ENCODE measurements at regions not wholly inside any gene's neighbourhood (a gene's known extent, or its start where the extent isn't known, plus 50 kb on each side); places are given as distances from the start of the nearest gene placed in this dataset.

- Mint-ChIP-seq H3K27ac (no peak overlapping the region), H3K4me1 (ENCODE audit: low read depth) (no peaks in the 10 kb centered on the region), H3K36me3 (ENCODE audit: low read depth) (no peaks in the 10 kb centered on the region), H3K9me3 (peaks cover 8% of the 10 kb centered on the region), H3K27me3 (ENCODE audit: insufficient read depth) (no peaks in the 10 kb centered on the region; the same call in 1 of the 2 replicates), H3K4me3 (no peak overlapping the region)
- DNase-seq = no peak
- TF ChIP-seq, protein P1, sequence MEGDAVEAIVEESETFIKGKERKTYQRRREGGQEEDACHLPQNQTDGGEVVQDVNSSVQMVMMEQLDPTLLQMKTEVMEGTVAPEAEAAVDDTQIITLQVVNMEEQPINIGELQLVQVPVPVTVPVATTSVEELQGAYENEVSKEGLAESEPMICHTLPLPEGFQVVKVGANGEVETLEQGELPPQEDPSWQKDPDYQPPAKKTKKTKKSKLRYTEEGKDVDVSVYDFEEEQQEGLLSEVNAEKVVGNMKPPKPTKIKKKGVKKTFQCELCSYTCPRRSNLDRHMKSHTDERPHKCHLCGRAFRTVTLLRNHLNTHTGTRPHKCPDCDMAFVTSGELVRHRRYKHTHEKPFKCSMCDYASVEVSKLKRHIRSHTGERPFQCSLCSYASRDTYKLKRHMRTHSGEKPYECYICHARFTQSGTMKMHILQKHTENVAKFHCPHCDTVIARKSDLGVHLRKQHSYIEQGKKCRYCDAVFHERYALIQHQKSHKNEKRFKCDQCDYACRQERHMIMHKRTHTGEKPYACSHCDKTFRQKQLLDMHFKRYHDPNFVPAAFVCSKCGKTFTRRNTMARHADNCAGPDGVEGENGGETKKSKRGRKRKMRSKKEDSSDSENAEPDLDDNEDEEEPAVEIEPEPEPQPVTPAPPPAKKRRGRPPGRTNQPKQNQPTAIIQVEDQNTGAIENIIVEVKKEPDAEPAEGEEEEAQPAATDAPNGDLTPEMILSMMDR (IDR thresholded peaks at IDR 0.05) = no peak
Observed at GRCh38 chr12:19927661-19928060, 440.7 kb upstream of the PDE3A start.

DNA sequence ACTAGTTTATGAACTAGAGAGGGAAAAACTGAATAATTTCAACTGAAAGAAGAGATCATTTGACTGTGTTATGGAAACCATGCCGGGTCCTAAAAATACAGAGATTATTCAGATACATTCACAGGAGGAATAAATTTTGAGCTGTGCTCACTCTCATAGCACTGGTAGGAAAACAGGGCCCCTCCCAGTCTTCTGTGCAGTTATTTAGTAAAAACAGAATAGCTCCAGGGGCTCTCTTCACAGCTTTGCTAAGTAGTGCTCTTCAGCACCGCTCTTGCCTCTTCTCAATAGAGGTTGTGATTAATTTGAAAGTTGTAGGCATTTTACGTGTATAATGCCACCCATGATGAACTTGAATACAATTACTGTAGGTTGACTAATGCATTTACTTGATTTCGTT lies 435.9 kb upstream of the PDE3A start:
- H3K9me3 Mint-ChIP-seq = peaks cover 7% of the 10 kb centered on the region
- H3K4me1 Mint-ChIP-seq (ENCODE audit: low read depth) = no peaks in the 10 kb centered on the region
- no peak overlapping the region for H3K27ac Mint-ChIP-seq
- TF ChIP-seq, protein P1 (IDR thresholded peaks at IDR 0.05) = no peak
- H3K4me3 Mint-ChIP-seq = no peak overlapping the region
- DNase-seq = no peak
- H3K27me3 Mint-ChIP-seq (ENCODE audit: insufficient read depth) = peaks cover 3% of the 10 kb centered on the region
- no peaks in the 10 kb centered on the region for H3K36me3 Mint-ChIP-seq (ENCODE audit: low read depth)

GRCh38 chr12:19933924-19934323 lies 434.4 kb upstream of the PDE3A start:
- H3K36me3 Mint-ChIP-seq (ENCODE audit: low read depth) = no peaks in the 10 kb centered on the region
- no peak overlapping the region for H3K4me3 Mint-ChIP-seq
- H3K27me3 Mint-ChIP-seq (ENCODE audit: insufficient read depth) = peaks cover 3% of the 10 kb centered on the region
- no peak for DNase-seq
- H3K4me1 Mint-ChIP-seq (ENCODE audit: low read depth) = no peaks in the 10 kb centered on the region
- H3K27ac Mint-ChIP-seq = no peak overlapping the region
- TF ChIP-seq, protein P1 (IDR thresholded peaks at IDR 0.05) = no peak
- peaks cover 7% of the 10 kb centered on the region for H3K9me3 Mint-ChIP-seq

DNA sequence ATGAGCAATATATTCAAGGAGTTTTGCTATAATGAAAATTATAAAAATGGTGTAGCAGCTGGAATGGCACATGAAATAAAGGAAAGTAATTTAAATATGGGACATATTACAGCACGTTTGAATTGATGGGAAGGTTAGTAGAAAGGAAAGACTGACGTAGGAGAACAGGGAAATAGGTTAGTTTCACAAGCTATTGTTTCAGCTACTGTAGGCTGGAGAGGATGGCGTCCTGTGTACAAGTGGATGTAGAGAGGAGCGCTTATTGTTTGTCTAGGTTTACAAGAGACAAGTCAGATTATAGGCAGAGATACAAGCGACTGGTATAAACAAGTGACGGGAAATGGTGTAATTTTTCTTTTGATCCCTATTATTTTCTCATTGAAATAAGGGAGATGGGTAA lies 431.2 kb upstream of the PDE3A start:
- TF ChIP-seq, protein P1 (IDR thresholded peaks at IDR 0.05) = no peak
- peaks cover 3% of the 10 kb centered on the region; the same call in 1 of the 2 replicates for H3K27me3 Mint-ChIP-seq (ENCODE audit: insufficient read depth)
- H3K9me3 Mint-ChIP-seq = peaks cover 3% of the 10 kb centered on the region
- H3K36me3 Mint-ChIP-seq (ENCODE audit: low read depth) = no peaks in the 10 kb centered on the region
- H3K4me1 Mint-ChIP-seq (ENCODE audit: low read depth) = no peaks in the 10 kb centered on the region
- H3K27ac Mint-ChIP-seq = no peak overlapping the region
- no peak for DNase-seq
- no peak overlapping the region for H3K4me3 Mint-ChIP-seq

DNA sequence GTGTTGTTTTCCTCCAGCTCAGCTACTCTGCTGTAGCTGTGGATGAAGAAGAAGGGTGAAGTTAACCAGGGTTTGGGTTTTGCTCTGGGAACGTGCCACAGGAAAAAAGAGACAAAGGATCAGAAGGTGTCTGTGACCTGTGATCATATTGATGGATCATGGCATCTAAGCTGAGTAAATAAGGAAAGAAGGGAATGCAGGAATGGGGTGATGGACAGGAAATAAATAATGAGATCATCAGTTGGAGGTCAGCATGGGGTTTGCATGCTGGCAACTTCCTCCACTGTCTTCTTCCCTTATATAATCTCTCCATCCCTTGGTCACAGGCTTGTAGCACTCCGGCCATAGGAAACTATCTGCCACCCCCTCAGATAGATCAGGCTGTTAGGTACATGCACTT lies 430.3 kb upstream of the PDE3A start:
- DNase-seq = no peak
- H3K36me3 Mint-ChIP-seq (ENCODE audit: low read depth) = no peaks in the 10 kb centered on the region
- H3K27me3 Mint-ChIP-seq (ENCODE audit: insufficient read depth) = peaks cover 3% of the 10 kb centered on the region; the same call in 1 of the 2 replicates
- H3K4me1 Mint-ChIP-seq (ENCODE audit: low read depth) = no peaks in the 10 kb centered on the region
- H3K4me3 Mint-ChIP-seq = no peak overlapping the region
- no peak overlapping the region for H3K27ac Mint-ChIP-seq
- peaks cover 3% of the 10 kb centered on the region for H3K9me3 Mint-ChIP-seq
- TF ChIP-seq, protein P1 (IDR thresholded peaks at IDR 0.05) = no peak

- H3K36me3 Mint-ChIP-seq (ENCODE audit: low read depth) = no peaks in the 10 kb centered on the region
- DNase-seq = no peak
- no peaks in the 10 kb centered on the region for H3K4me1 Mint-ChIP-seq (ENCODE audit: low read depth)
- no peak overlapping the region for H3K27ac Mint-ChIP-seq
- H3K4me3 Mint-ChIP-seq = no peak overlapping the region
- H3K9me3 Mint-ChIP-seq = peaks cover 8% of the 10 kb centered on the region
- H3K27me3 Mint-ChIP-seq (ENCODE audit: insufficient read depth) = peaks cover 3% of the 10 kb centered on the region; the same call in 1 of the 2 replicates
- TF ChIP-seq, protein P1 (IDR thresholded peaks at IDR 0.05) = no peak
Observed at GRCh38 chr12:19938491-19938890, 429.8 kb upstream of the PDE3A start.
